Bronchial epithelial cell (primary cell): ENCODE measurements at regions not wholly inside any gene's neighbourhood (a gene's known extent, or its start where the extent isn't known, plus 50 kb on each side); places are given as distances from the start of the nearest gene placed in this dataset.

Source experiments
- DNase-seq: peaks from one replicate; pipeline ENCODE4 v3.0.0-alpha.2; 2010; ENCODE audit warnings: low read depth
- FAIRE-seq: peaks from 2 replicates; lab custom pipeline; 2011; peaks lifted over from hg19 to GRCh38; lab: Jason Lieb, UNC
- H3K27me3 ChIP-seq: 2 replicates; pipeline ENCODE4 v1.5.1; 2011; ENCODE audit warnings: low read length; ENCODE audit not compliant: control insufficient read depth, insufficient read depth
- H3K36me3 ChIP-seq: 2 replicates; pipeline ENCODE4 v1.5.1; 2011; ENCODE audit warnings: low read length; ENCODE audit not compliant: control insufficient read depth, insufficient read depth
- H3K4me3 ChIP-seq: 2 replicates; pipeline ENCODE4 v1.5.1; 2011; ENCODE audit warnings: mild to moderate bottlenecking, low read depth, low read length, control low read depth
- CTCF ChIP-seq: IDR thresholded peaks from 2 replicates; pipeline ENCODE4 v1.5.1; 2011; ENCODE audit warnings: mild to moderate bottlenecking, moderate library complexity, low read length, control low read depth, inconsistent platforms; ENCODE audit not compliant: insufficient read depth, severe bottlenecking

DNA sequence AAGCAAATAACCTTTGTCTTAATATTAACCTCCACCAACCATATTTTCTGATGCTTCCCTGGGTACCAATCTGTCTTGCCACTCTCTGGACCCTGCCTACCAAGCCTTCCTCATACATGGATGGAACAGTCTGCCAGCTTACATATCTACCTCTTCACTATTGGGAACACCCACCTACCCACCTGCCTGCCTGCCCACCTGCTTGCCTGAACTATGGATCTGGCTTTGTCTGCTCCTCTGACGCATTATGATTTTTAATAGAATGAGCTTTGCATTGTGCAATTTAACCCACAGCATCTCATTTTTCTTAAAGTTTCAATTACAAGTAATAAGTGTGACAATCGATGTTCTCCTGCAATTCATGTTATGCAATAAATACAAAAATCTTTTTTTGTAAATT is 137.9 kb upstream of the LSM8 start:
- no peak for TF ChIP-seq CTCF
- FAIRE-seq: no peak

GRCh38 chr7:118046801-118047200 is 137.2 kb upstream of the LSM8 start:
- FAIRE-seq: no peak
- Histone ChIP-seq H3K4me3 (no peak overlapping the region), H3K27me3 (no peaks in the 10 kb centered on the region), H3K36me3 (no peaks in the 10 kb centered on the region)
- DNase-seq: no peak
- no peak for TF ChIP-seq CTCF

More for the DNA sequence above, 137.9 kb upstream of the LSM8 start:
- Histone ChIP-seq H3K27me3 (peaks cover 2% of the 10 kb centered on the region), H3K4me3 (no peak overlapping the region), H3K36me3 (no peaks in the 10 kb centered on the region)
- DNase-seq: no peak

DNA sequence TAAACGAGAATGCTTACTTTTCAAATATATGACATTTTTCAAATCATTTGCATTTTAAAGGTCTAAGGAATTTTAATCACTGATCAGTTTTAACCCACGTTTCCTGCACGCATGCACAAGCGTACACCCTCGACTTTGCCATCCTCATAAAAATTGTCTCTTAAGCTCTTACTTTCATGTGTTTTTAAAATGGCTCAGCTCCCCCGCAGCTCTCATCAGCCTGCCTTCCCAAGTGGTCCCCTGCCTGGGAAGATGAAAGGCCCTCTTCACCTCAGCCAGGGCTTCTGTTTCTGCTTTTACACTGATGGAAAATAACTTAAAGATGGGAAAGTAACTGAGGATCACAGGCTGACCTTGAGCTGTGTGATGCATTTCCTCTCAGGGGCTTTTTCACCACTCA is 131.6 kb upstream of the LSM8 start:
- no peaks in the 10 kb centered on the region for H3K36me3 ChIP-seq
- no peak overlapping the region for H3K4me3 ChIP-seq
- no peaks in the 10 kb centered on the region for H3K27me3 ChIP-seq
- TF ChIP-seq CTCF: no peak
- DNase-seq: no peak
- no peak for FAIRE-seq

DNA sequence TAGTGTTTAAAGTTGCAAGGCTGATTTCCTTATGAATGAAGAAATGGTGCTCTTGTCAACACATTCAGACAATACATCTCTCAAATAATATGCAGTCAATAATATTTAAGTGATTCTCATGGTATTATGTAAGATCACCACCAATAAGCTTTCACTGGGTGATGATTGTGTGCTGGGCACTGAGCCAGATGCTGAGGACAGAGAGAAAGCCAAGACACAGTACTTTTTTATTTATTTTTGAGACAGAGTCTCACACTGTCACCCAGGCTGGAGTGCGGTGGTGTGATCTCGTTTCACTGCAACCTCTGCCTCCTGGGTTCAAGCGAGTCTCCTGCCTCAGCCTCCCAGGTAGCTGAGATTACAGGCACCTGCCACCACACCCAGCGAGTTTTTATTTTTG is 130.6 kb upstream of the LSM8 start:
- TF ChIP-seq CTCF: no peak
- DNase-seq (peak; percentile 62), FAIRE-seq (no peak)
- H3K36me3 ChIP-seq: no peaks in the 10 kb centered on the region
- H3K4me3 ChIP-seq: no peak overlapping the region
- no peaks in the 10 kb centered on the region for H3K27me3 ChIP-seq

GRCh38 chr7:118054529-118054928 is 129.4 kb upstream of the LSM8 start:
- no peak for TF ChIP-seq CTCF
- no peaks in the 10 kb centered on the region for H3K27me3 ChIP-seq
- no peak overlapping the region for H3K4me3 ChIP-seq
- H3K36me3 ChIP-seq: no peaks in the 10 kb centered on the region
- DNase-seq (no peak), FAIRE-seq (no peak)

GRCh38 chr7:118055647-118056046 is 128.3 kb upstream of the LSM8 start:
- TF ChIP-seq CTCF: no peak
- no peaks in the 10 kb centered on the region for H3K27me3 ChIP-seq
- no peak overlapping the region for H3K4me3 ChIP-seq
- no peaks in the 10 kb centered on the region for H3K36me3 ChIP-seq
- FAIRE-seq: no peak
- DNase-seq: no peak
